Prostate gland (tissue), 2 donors: ENCODE measurements at regions not wholly inside any gene's neighbourhood (a gene's known extent, or its start where the extent isn't known, plus 50 kb on each side); places are given as distances from the start of the nearest gene placed in this dataset.

Experiments
- CTCF ChIP-seq, 4 experiments: fragments of 200-600 bp in 2 of 4; fragments of 450-650 bp in 2 of 4; sonication (generic) in 2 of 4; IDR thresholded peaks; 1 replicate in 3 of 4; 2 replicates in 1 of 4; pipeline ENCODE4 v1.5.1; 2016 to 2019; ENCODE audit warnings: antibody characterized with exemption in 4 of 4, mild to moderate bottlenecking in 2 of 4, moderate library complexity in 2 of 4
- POLR2A ChIP-seq: fragments of 450-650 bp; IDR thresholded peaks from one replicate; pipeline ENCODE4 v1.6.1; 2016; ENCODE audit warnings: antibody characterized with exemption, mild to moderate bottlenecking

GRCh38 chr16:55120408-55120807 is 189.7 kb downstream of the IRX5 start:
- TF ChIP-seq CTCF (IDR thresholded peaks at IDR 0.05) (no peak), POLR2A (no peak)
